Upper lobe of left lung (tissue), 6 donors: ENCODE measurements at regions not wholly inside any gene's neighbourhood (a gene's known extent, or its start where the extent isn't known, plus 50 kb on each side); places are given as distances from the start of the nearest gene placed in this dataset.
A peak's percentile ranks its signal among the peaks of the same experiment; 100 is the strongest.

Experiments
- ATAC-seq, 2 donors: fragments of 200-7000 bp; cut with Tn5 transposase; one replicate each; pipeline ENCODE4 v1.9.1; 2022; ENCODE audit warnings: mild to moderate bottlenecking in 2 of 2, moderate library complexity in 2 of 2; ENCODE audit not compliant: low FRiP score in 2 of 2
- DNase-seq, 2 donors: peaks; one replicate each; pipeline ENCODE4 v3.0.0-alpha.2; 2019 to 2020
- H3K27ac ChIP-seq, 4 donors: fragments of 200-600 bp; sonication (generic); one replicate each; pipeline ENCODE4 v1.5.1; 2016 to 2019
- H3K27me3 ChIP-seq, 4 donors: fragments of 200-600 bp; sonication (generic); one replicate each; pipeline ENCODE4 v1.5.1; 2017 to 2019
- H3K36me3 ChIP-seq, 4 donors: fragments of 200-600 bp; sonication (generic); one replicate each; pipeline ENCODE4 v1.5.1; 2016 to 2019
- H3K4me1 ChIP-seq, 4 donors: fragments of 200-600 bp; sonication (generic); one replicate each; pipeline ENCODE4 v1.5.1; 2018 to 2019
- H3K4me3 ChIP-seq, 4 donors: fragments of 200-600 bp; sonication (generic); one replicate each; pipeline ENCODE4 v1.5.1; 2017 to 2019; ENCODE audit warnings: mild to moderate bottlenecking in 2 of 4, moderate library complexity in 1 of 4
- H3K9me3 ChIP-seq, 4 donors: fragments of 200-600 bp; sonication (generic); one replicate each; pipeline ENCODE4 v1.5.1; 2018 to 2019
- CTCF ChIP-seq, 6 experiments: fragments of 450-650 bp in 4 of 6; fragments of 200-600 bp in 2 of 6; sonication (generic) in 2 of 6; IDR thresholded peaks; one replicate each; pipeline ENCODE4 v1.5.1; 2016 to 2019; ENCODE audit warnings: antibody characterized with exemption in 6 of 6
- EP300 ChIP-seq, 4 donors: sonication (generic); formaldehyde crosslinking; IDR thresholded peaks; one replicate each; pipeline ENCODE4 v1.5.1; 2017; ENCODE audit warnings: antibody characterized with exemption in 4 of 4, control low read depth in 2 of 4
- POLR2A ChIP-seq, 4 donors: fragments of 450-650 bp; IDR thresholded peaks; one replicate each; pipeline ENCODE4 v1.5.1; 2016 to 2017; ENCODE audit warnings: antibody characterized with exemption in 4 of 4, mild to moderate bottlenecking in 2 of 4
- POLR2AphosphoS5 ChIP-seq, 2 donors: sonication (generic); formaldehyde crosslinking; IDR thresholded peaks; one replicate each; pipeline ENCODE4 v1.5.1; 2017; ENCODE audit warnings: antibody characterized with exemption in 2 of 2
- WGBS, 2 donors: methylation state at CpG; one replicate each; pipeline ENCODE4 v1.1.5; 2017 to 2018; 5-methylcytosine and 5-hydroxymethylcytosine counted together
- donor health status: DM: no; HTN: no; CAD: no; lungs with moderate emphysema.
- donor health status: DM: no; HTN: yes; CAD: no; lungs with severe emphysema.

DNA sequence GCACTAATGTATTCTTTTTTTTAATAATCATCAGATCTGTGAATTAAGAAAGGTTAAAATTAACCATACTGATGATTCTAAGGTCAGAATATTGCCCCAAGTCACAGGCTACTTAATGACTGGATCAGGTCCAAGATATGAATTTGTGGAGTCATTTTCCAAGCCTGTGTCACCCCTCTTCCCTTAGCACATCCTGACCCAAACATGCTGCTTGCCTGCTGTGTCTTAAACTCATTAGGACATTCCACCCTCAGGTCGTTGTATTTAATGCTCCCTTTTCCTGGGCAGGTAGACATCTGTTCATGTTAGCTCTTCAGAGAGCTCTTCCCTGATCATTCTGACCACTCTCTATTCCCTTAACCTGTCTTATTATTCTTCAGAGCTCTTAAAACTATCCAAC lies 463.5 kb upstream of the PDE3A start:
- H3K4me1 ChIP-seq = peaks cover 0 to 6% (median 0%) of the 10 kb centered on the region in 4 donors
- H3K27ac ChIP-seq = no peak overlapping the region
- WGBS, 2 donors = 15 to 43% methylated on average over 1 of the region's 1 CpG
- ATAC-seq = no peak
- no peak for TF ChIP-seq CTCF (IDR thresholded peaks at IDR 0.05)
- no peak for TF ChIP-seq POLR2AphosphoS5 (IDR thresholded peaks at IDR 0.05)
- TF ChIP-seq EP300 (IDR thresholded peaks at IDR 0.05) = no peak
- no peak for TF ChIP-seq POLR2A (IDR thresholded peaks at IDR 0.05)
- H3K9me3 ChIP-seq = no peaks in the 10 kb centered on the region
- H3K36me3 ChIP-seq = no peaks in the 10 kb centered on the region
- no peak overlapping the region for H3K4me3 ChIP-seq
- DNase-seq = no peak
- no peaks in the 10 kb centered on the region for H3K27me3 ChIP-seq

GRCh38 chr12:19908830-19909229 lies 459.5 kb upstream of the PDE3A start:
- no peaks in the 10 kb centered on the region for H3K27me3 ChIP-seq
- no peaks in the 10 kb centered on the region for H3K9me3 ChIP-seq
- no peak for TF ChIP-seq POLR2A (IDR thresholded peaks at IDR 0.05)
- no peak for TF ChIP-seq POLR2AphosphoS5 (IDR thresholded peaks at IDR 0.05)
- no peak for TF ChIP-seq CTCF (IDR thresholded peaks at IDR 0.05)
- TF ChIP-seq EP300 (IDR thresholded peaks at IDR 0.05) = no peak
- no peaks in the 10 kb centered on the region for H3K36me3 ChIP-seq
- H3K4me3 ChIP-seq = no peak overlapping the region
- DNase-seq (no peak), ATAC-seq (peak in 1 of 2 donors; percentile 54)
- no peak overlapping the region for H3K27ac ChIP-seq
- WGBS, 2 donors = 33 to 38% methylated on average over 3 of the region's 3 CpGs
- H3K4me1 ChIP-seq = peaks cover 0 to 6% (median 0%) of the 10 kb centered on the region in 4 donors

DNA sequence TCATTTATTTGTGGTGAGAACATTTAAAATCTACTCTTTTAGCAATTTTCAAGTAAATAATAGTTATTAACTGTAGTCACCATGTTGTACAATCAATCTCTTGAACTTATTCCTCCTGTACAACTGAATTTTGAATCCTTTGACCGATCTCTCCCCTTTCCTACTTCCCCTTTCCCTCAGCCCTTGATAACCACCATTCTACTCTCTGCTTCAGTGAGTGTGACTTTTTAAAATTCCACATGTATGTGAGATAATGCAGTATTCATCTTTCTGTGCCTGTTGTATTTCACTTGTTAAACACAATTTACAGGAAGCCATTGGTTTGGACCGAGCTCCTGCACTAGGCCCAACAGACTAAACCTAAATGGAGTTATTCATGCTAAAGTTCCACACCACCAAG lies 458.9 kb upstream of the PDE3A start:
- H3K36me3 ChIP-seq = no peaks in the 10 kb centered on the region
- peaks cover 0 to 6% (median 0%) of the 10 kb centered on the region in 4 donors for H3K4me1 ChIP-seq
- no peaks in the 10 kb centered on the region for H3K9me3 ChIP-seq
- DNase-seq (no peak), ATAC-seq (no peak)
- no peak for TF ChIP-seq EP300 (IDR thresholded peaks at IDR 0.05)
- no peaks in the 10 kb centered on the region for H3K27me3 ChIP-seq
- no peak overlapping the region for H3K4me3 ChIP-seq
- WGBS, 2 donors = 45 to 47% methylated on average over 2 of the region's 2 CpGs
- H3K27ac ChIP-seq = no peak overlapping the region

DNA sequence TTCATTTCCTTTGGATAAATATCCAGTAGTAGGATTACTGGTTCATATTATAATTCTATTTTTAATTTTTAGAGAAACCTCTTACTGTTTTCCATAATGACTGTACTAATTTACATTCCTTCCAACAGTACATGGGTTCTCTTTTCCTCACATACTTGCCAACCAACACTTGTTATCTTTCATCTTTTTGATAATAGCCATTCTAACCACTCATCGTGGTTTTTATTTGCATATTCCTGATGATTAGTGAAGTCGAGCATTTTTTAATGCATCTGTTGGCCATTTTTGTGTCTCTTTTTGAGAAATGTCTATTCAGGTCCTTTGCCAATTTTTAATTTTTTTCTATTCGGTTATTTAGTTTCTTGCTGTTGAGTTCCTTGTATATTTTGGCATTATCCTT lies 457.7 kb upstream of the PDE3A start:
- H3K36me3 ChIP-seq = no peaks in the 10 kb centered on the region
- H3K4me3 ChIP-seq = no peak overlapping the region
- peaks cover 0 to 8% (median 1%) of the 10 kb centered on the region in 4 donors for H3K4me1 ChIP-seq
- no peak for DNase-seq
- no peaks in the 10 kb centered on the region for H3K9me3 ChIP-seq
- TF ChIP-seq POLR2A (IDR thresholded peaks at IDR 0.05) = no peak
- no peak for TF ChIP-seq EP300 (IDR thresholded peaks at IDR 0.05)
- H3K27ac ChIP-seq = no peak overlapping the region
- H3K27me3 ChIP-seq = no peaks in the 10 kb centered on the region
- no peak for ATAC-seq
- 75 to 76% methylated on average over 3 of the region's 3 CpGs for WGBS, 2 donors

DNA sequence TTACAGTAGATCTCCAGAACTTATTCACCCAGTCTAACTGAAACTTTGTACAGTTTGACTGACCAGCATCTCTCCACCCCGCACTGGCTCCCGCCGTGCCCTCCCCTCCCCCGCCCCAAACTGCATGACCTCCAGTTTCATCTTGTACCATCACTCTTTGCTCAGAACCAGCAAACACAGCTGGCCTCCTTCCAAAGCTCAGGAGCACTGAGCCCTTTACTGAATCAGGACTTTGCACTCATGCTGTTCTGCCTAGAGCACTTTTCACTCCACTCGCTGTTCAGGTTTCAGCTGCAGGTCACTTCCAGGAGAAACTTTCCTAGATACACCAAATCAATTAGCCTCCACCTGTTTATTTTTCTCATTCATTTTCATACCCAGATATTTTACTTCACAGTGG lies 455.3 kb upstream of the PDE3A start:
- ATAC-seq = no peak
- H3K9me3 ChIP-seq = no peaks in the 10 kb centered on the region
- 83 to 87% methylated on average over 5 of the region's 5 CpGs for WGBS, 2 donors

More for the DNA sequence above, 455.3 kb upstream of the PDE3A start:
- no peak overlapping the region for H3K4me3 ChIP-seq
- no peak overlapping the region for H3K27ac ChIP-seq
- no peak for DNase-seq
- H3K4me1 ChIP-seq = peaks cover 0 to 11% (median 2%) of the 10 kb centered on the region in 4 donors
- no peaks in the 10 kb centered on the region for H3K27me3 ChIP-seq
- no peak for TF ChIP-seq CTCF (IDR thresholded peaks at IDR 0.05)
- TF ChIP-seq EP300 (IDR thresholded peaks at IDR 0.05) = no peak
- no peaks in the 10 kb centered on the region for H3K36me3 ChIP-seq
